ENCODE measurements at regions not wholly inside any gene's neighbourhood (a gene's known extent, or its start where the extent isn't known, plus 50 kb on each side); places are given as distances from the start of the nearest gene placed in this dataset.
A peak's percentile ranks its signal among the peaks of the same experiment; 100 is the strongest.
"Not testable (repeated sequence)": the region's sequence is repeated elsewhere in the genome, so short reads cannot be mapped to it uniquely, and the experiment has no call there.

- DNase-seq, result peak in 1 of 51 donors; percentile 11
Observed at GRCh38 chr15:79157631-79158592, 67.3 kb upstream of the RASGRF1 start.

GRCh38 chr15:79156704-79157375, 66.3 kb upstream of the RASGRF1 start:
- DNase-seq, result no peak

- DNase-seq, result peak in 1 of 51 donors; percentile 29
Observed at GRCh38 chr15:79154483-79155135, 64.0 kb upstream of the RASGRF1 start.

- DNase-seq, result not testable (repeated sequence)
Observed at GRCh38 chr15:79144290-79144689, 53.7 kb upstream of the RASGRF1 start.

GRCh38 chr15:79140846-79141570, 50.4 kb upstream of the RASGRF1 start:
- DNase-seq, result no peak
